ENCODE measurements at regions not wholly inside any gene's neighbourhood (a gene's known extent, or its start where the extent isn't known, plus 50 kb on each side); places are given as distances from the start of the nearest gene placed in this dataset.

- Histone ChIP-seq H3K27me3 (no peaks in the 10 kb centered on the region), H3K36me3 (no peaks in the 10 kb centered on the region), H3K4me3 (no peak overlapping the region), H3K9me3 (peaks cover 0 to 3% (median 0%) of the 10 kb centered on the region in 4 donors), H3K4me1 (no peaks in the 10 kb centered on the region), H3K27ac (no peak overlapping the region)
- DNase-seq: no peak
- TF ChIP-seq, protein P1, sequence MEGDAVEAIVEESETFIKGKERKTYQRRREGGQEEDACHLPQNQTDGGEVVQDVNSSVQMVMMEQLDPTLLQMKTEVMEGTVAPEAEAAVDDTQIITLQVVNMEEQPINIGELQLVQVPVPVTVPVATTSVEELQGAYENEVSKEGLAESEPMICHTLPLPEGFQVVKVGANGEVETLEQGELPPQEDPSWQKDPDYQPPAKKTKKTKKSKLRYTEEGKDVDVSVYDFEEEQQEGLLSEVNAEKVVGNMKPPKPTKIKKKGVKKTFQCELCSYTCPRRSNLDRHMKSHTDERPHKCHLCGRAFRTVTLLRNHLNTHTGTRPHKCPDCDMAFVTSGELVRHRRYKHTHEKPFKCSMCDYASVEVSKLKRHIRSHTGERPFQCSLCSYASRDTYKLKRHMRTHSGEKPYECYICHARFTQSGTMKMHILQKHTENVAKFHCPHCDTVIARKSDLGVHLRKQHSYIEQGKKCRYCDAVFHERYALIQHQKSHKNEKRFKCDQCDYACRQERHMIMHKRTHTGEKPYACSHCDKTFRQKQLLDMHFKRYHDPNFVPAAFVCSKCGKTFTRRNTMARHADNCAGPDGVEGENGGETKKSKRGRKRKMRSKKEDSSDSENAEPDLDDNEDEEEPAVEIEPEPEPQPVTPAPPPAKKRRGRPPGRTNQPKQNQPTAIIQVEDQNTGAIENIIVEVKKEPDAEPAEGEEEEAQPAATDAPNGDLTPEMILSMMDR (IDR thresholded peaks at IDR 0.05): no peak
- intact Hi-C loops (cut with DNase I; ENCODE audit: low total_unique reads): no loop called here
These were observed 250.2 kb upstream of the SLITRK1 start for GRCh38 chr13:84132491-84132890.

DNA sequence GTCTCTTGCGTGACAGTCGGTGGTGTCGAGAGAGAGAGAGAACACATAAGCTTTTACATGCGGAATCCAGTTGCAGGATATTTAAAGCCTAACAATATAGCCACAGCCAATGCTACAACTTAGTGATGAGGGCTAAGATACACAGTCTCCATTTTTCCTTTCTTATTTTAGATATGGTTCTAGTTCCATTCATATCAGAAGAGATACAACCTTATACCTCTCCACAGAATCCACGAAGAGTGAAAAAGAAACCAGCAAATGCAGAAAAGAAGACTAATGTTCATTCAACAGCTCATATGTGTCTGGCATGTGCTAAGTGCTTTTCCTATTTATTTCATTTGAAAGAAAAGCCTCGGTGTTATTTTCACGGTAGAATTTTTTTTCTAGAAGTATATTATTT, 249.0 kb upstream of the SLITRK1 start:
- Histone ChIP-seq H3K4me3 (no peak overlapping the region), H3K4me1 (no peaks in the 10 kb centered on the region), H3K36me3 (no peaks in the 10 kb centered on the region), H3K27ac (no peak overlapping the region), H3K9me3 (peaks cover 0 to 9% (median 0%) of the 10 kb centered on the region in 4 donors), H3K27me3 (no peaks in the 10 kb centered on the region)
- WGBS, 5 donors: 81 to 89% (median 86%) methylated on average over 7 of the region's 7 CpGs
- no peak for DNase-seq
- intact Hi-C loops (cut with DNase I; ENCODE audit: low total_unique reads): no loop called here
- TF ChIP-seq POLR2A (IDR thresholded peaks at IDR 0.05) (no peak), EP300 (IDR thresholded peaks at IDR 0.05) (no peak), POLR2AphosphoS5 (IDR thresholded peaks at IDR 0.05) (no peak)
- TF ChIP-seq, protein P1 (IDR thresholded peaks at IDR 0.05): no peak

DNA sequence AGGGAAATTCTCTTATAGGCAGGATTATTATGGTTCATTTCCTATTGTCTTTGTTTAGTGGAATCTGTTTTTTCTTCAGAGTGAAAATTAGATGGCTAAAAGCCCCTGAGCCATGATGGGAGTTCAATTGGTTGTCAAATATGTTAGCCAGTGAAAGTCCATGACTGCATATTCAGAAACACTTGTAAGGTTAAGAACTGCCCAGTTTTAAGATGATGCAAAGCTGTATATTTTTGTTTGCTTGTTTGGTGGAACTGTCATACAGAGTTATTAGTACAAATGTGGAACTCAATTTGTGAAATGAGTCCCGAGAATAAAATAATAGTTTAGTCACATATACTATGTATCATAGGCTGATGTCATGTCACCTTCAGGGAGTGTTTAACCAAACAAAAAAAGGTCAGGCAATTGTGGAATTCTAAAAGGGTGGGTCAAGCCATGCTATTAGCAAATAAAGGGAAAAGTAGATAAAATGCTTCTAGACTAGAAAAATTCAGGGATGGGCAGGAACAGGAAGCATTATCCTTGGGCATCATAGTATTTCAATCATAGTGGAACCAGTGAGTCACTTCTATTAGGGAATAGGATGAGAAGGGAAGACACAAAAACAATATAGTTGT, 248.3 kb upstream of the SLITRK1 start:
- Histone ChIP-seq H3K9me3 (peaks cover 0 to 9% (median 0%) of the 10 kb centered on the region in 4 donors), H3K4me3 (no peak overlapping the region), H3K27me3 (no peaks in the 10 kb centered on the region), H3K4me1 (no peaks in the 10 kb centered on the region), H3K36me3 (no peaks in the 10 kb centered on the region), H3K27ac (no peak overlapping the region)
- no peak for DNase-seq
- TF ChIP-seq EP300 (IDR thresholded peaks at IDR 0.05): no peak
- TF ChIP-seq, protein P1 (IDR thresholded peaks at IDR 0.05): no peak
- TF ChIP-seq POLR2AphosphoS5 (IDR thresholded peaks at IDR 0.05): no peak
- TF ChIP-seq POLR2A (IDR thresholded peaks at IDR 0.05): no peak
- WGBS, 5 donors: 33 to 58% (median 51%) methylated on average over 1 of the region's 1 CpG
- intact Hi-C loops (cut with DNase I; ENCODE audit: low total_unique reads): no loop called here

- no peak for DNase-seq
- no peaks in the 10 kb centered on the region for H3K36me3 ChIP-seq
- TF ChIP-seq EP300 (IDR thresholded peaks at IDR 0.05) (no peak), POLR2AphosphoS5 (IDR thresholded peaks at IDR 0.05) (no peak), POLR2A (IDR thresholded peaks at IDR 0.05) (no peak)
- TF ChIP-seq, protein P1 (IDR thresholded peaks at IDR 0.05): no peak
- intact Hi-C loops (cut with DNase I; ENCODE audit: low total_unique reads): no loop called here
- H3K9me3 ChIP-seq: peaks cover 0 to 9% (median 0%) of the 10 kb centered on the region in 4 donors
- 76 to 92% (median 83%) methylated on average over 2 of the region's 2 CpGs for WGBS, 5 donors
- H3K27me3 ChIP-seq: no peaks in the 10 kb centered on the region
- H3K27ac ChIP-seq: no peak overlapping the region
- H3K4me3 ChIP-seq: no peak overlapping the region
- no peaks in the 10 kb centered on the region for H3K4me1 ChIP-seq
These were observed 247.7 kb upstream of the SLITRK1 start for GRCh38 chr13:84129966-84130365.

All from stomach (tissue), 8 donors.